Hepatocyte (in vitro differentiated cells): ENCODE measurements at regions not wholly inside any gene's neighbourhood (a gene's known extent, or its start where the extent isn't known, plus 50 kb on each side); places are given as distances from the start of the nearest gene placed in this dataset.
"Not testable (repeated sequence)": the region's sequence is repeated elsewhere in the genome, so short reads cannot be mapped to it uniquely, and the experiment has no call there.

Experiments used
- DNase-seq: peaks from one replicate; pipeline ENCODE4 v3.0.0-alpha.2; 2016; ENCODE audit warnings: low spot score
- H2AFZ ChIP-seq: fragments of 200-600 bp; sonication (generic); 2 replicates; pipeline ENCODE4 v1.6.0; 2016; ENCODE audit warnings: antibody characterized with exemption, mild to moderate bottlenecking
- H3K27ac ChIP-seq: fragments of 200-600 bp; sonication (generic); 2 replicates; pipeline ENCODE4 v1.5.1; 2016; ENCODE audit warnings: mild to moderate bottlenecking
- H3K27me3 ChIP-seq: fragments of 200-600 bp; sonication (generic); 2 replicates; pipeline ENCODE4 v1.6.1; 2016
- H3K36me3 ChIP-seq: fragments of 200-600 bp; sonication (generic); replicated peaks from 2 replicates; pipeline ENCODE4 v1.5.1; 2016; ENCODE audit warnings: low read depth; ENCODE audit not compliant: insufficient read depth
- H3K4me1 ChIP-seq: fragments of 200-600 bp; sonication (generic); 2 replicates; pipeline ENCODE4 v1.5.1; 2016; ENCODE audit warnings: mild to moderate bottlenecking, moderate library complexity; ENCODE audit not compliant: insufficient read depth
- H3K4me2 ChIP-seq: fragments of 200-600 bp; sonication (generic); 2 replicates; pipeline ENCODE4 v1.6.0; 2016
- H3K4me3 ChIP-seq: fragments of 200-600 bp; sonication (generic); 2 replicates; pipeline ENCODE4 v1.5.1; 2016; ENCODE audit warnings: mild to moderate bottlenecking
- H3K79me2 ChIP-seq: fragments of 200-600 bp; sonication (generic); 2 replicates; pipeline ENCODE4 v1.6.0; 2017; ENCODE audit warnings: mild to moderate bottlenecking
- H3K9me2 ChIP-seq: fragments of 200-600 bp; sonication (generic); replicated peaks from 2 replicates; pipeline ENCODE4 v1.6.0; 2017; ENCODE audit warnings: mild to moderate bottlenecking; ENCODE audit not compliant: insufficient read depth
- H3K9me3 ChIP-seq: fragments of 200-600 bp; sonication (generic); 2 replicates; pipeline ENCODE4 v1.5.1; 2016; ENCODE audit warnings: low read depth, mild to moderate bottlenecking
- H4K20me1 ChIP-seq: fragments of 200-600 bp; sonication (generic); 2 replicates; pipeline ENCODE4 v1.6.0; 2016; ENCODE audit warnings: mild to moderate bottlenecking; ENCODE audit not compliant: insufficient read depth, poor library complexity, severe bottlenecking
- CTCF ChIP-seq: fragments of 200-600 bp; sonication (generic); IDR thresholded peaks from 2 replicates; pipeline ENCODE4 v1.5.1; 2016; ENCODE audit warnings: antibody characterized with exemption, mild to moderate bottlenecking; ENCODE audit not compliant: poor library complexity
- EZH2 ChIP-seq: fragments of 200-600 bp; sonication (generic); IDR thresholded peaks from 2 replicates; pipeline ENCODE4 v1.6.1; 2016; ENCODE audit warnings: antibody characterized with exemption, mild to moderate bottlenecking, borderline replicate concordance
- EZH2phosphoT487 ChIP-seq: fragments of 200-600 bp; sonication (generic); IDR thresholded peaks from one replicate; pipeline ENCODE4 v1.6.1; 2018; ENCODE audit warnings: antibody characterized with exemption, mild to moderate bottlenecking, low read depth, moderate library complexity; ENCODE audit not compliant: unreplicated experiment, severe bottlenecking
- WGBS: methylation state at CpG from one replicate; pipeline ENCODE4 v1.1.6; 2016; ENCODE audit warnings: low lambda C conversion rate; ENCODE audit errors: missing lambda C conversion rate; 5-methylcytosine and 5-hydroxymethylcytosine counted together

GRCh38 chr2:77768508-77768907, 246.3 kb upstream of the LRRTM4 start:
- H3K4me2 ChIP-seq: no peak overlapping the region
- no peak overlapping the region for H3K4me3 ChIP-seq
- no peak for TF ChIP-seq EZH2
- TF ChIP-seq CTCF: no peak
- TF ChIP-seq EZH2phosphoT487: no peak
- no peak for DNase-seq
- whole genome bisulfite sequencing: 85% methylated on average over 3 of the region's 3 CpGs
- H3K27ac ChIP-seq: no peak overlapping the region
- no peaks in the 10 kb centered on the region for H3K36me3 ChIP-seq
- no peaks in the 10 kb centered on the region for H3K9me3 ChIP-seq
- H3K27me3 ChIP-seq: no peaks in the 10 kb centered on the region
- no peaks in the 10 kb centered on the region for H3K9me2 ChIP-seq
- no peak overlapping the region for H2AFZ ChIP-seq
- no peaks in the 10 kb centered on the region for H4K20me1 ChIP-seq
- H3K79me2 ChIP-seq: no peaks in the 10 kb centered on the region
- H3K4me1 ChIP-seq: no peaks in the 10 kb centered on the region

GRCh38 chr2:77778917-77779316, 256.7 kb upstream of the LRRTM4 start:
- Histone ChIP-seq H3K36me3 (no peaks in the 10 kb centered on the region), H3K4me1 (no peaks in the 10 kb centered on the region), H3K9me2 (no peaks in the 10 kb centered on the region), H2AFZ (no peak overlapping the region), H3K27ac (no peak overlapping the region), H4K20me1 (no peaks in the 10 kb centered on the region), H3K9me3 (no peaks in the 10 kb centered on the region), H3K4me2 (no peak overlapping the region), H3K27me3 (no peaks in the 10 kb centered on the region), H3K79me2 (no peaks in the 10 kb centered on the region), H3K4me3 (no peak overlapping the region)
- no peak for DNase-seq
- no peak for TF ChIP-seq EZH2phosphoT487
- TF ChIP-seq EZH2: no peak
- no peak for TF ChIP-seq CTCF

DNA sequence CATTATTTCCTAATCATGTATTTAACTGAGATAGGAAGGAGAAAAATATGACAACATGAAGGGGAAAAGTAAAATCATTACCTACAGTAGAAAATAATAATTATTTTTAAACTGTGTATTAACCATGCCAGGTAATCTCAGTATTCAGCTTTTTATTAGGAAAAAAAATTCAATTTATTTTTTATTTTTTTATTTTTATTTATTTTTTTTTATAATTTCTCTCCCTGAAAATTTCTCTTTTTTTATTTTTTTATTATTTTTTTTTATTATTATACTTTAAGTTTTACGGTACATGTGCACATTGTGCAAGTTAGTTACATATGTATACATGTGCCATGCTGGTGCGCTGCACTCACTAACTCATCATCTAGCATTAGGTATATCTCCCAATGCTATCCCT, 271.3 kb upstream of the LRRTM4 start:
- H3K9me3 ChIP-seq, DNase-seq, H3K4me1 ChIP-seq, H3K36me3 ChIP-seq, H3K27ac ChIP-seq, H3K4me2 ChIP-seq, H3K4me3 ChIP-seq, H3K9me2 ChIP-seq, H3K27me3 ChIP-seq, H3K79me2 ChIP-seq, H2AFZ ChIP-seq, H4K20me1 ChIP-seq: not testable (repeated sequence)
- 92% methylated on average over 2 of the region's 2 CpGs for WGBS

DNA sequence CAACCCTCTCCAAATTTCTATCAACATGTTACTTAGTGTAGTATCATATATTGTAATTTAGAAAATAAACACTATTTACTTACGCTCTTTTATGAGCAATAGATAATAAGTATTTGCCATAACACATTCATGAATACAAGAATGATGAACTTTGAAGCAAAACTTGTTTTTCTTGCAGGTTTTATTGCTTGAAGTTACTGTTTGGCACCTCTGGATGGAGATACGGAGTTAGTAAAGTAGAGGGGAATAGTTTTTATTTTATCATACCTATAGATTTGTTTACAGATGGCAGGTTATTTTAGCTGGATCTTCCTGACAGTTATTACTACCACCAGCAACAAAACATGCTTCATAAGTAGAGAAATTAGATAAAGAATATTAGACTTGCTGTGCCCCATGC, 274.2 kb upstream of the LRRTM4 start:
- no peak overlapping the region for H3K4me3 ChIP-seq
- no peaks in the 10 kb centered on the region for H3K9me3 ChIP-seq
- DNase-seq: no peak
- no peak overlapping the region for H3K27ac ChIP-seq
- H3K27me3 ChIP-seq: no peaks in the 10 kb centered on the region
- no peak for TF ChIP-seq EZH2phosphoT487
- peak; percentile 4 for TF ChIP-seq CTCF
- H3K4me2 ChIP-seq: no peak overlapping the region
- H3K4me1 ChIP-seq: no peaks in the 10 kb centered on the region
- H4K20me1 ChIP-seq: no peaks in the 10 kb centered on the region
- 78% methylated on average over 2 of the region's 2 CpGs for WGBS
- H3K9me2 ChIP-seq: no peaks in the 10 kb centered on the region
- H2AFZ ChIP-seq: no peak overlapping the region
- H3K36me3 ChIP-seq: no peaks in the 10 kb centered on the region
- H3K79me2 ChIP-seq: no peaks in the 10 kb centered on the region
